ENCODE measurements at regions not wholly inside any gene's neighbourhood (a gene's known extent, or its start where the extent isn't known, plus 50 kb on each side); places are given as distances from the start of the nearest gene placed in this dataset.
"Not testable (repeated sequence)": the region's sequence is repeated elsewhere in the genome, so short reads cannot be mapped to it uniquely, and the experiment has no call there.

- not testable (repeated sequence) for DNase-seq (ENCODE audit: insufficient read length, low spot score); FAIRE-seq
These were observed 51.9 kb downstream of the DIPK2A start for GRCh38 chr3:144023543-144023942.

GRCh38 chr3:144028798-144029411, 57.3 kb downstream of the DIPK2A start:
- FAIRE-seq (peak; percentile 96), DNase-seq (ENCODE audit: insufficient read length, low spot score) (no peak)
- TF ChIP-seq POU2F2 (IDR thresholded peaks at IDR 0.05; ENCODE audit: low read depth, low read length) = peak; percentile 31; the same call in 1 of the 2 replicates
- TF ChIP-seq SPI1 (IDR thresholded peaks at IDR 0.05; ENCODE audit: low read depth, low read length) = peak; percentile 100
- TF ChIP-seq PAX5 (IDR thresholded peaks at IDR 0.05; ENCODE audit: insufficient read depth, low read length, severe bottlenecking) = no peak
- TF ChIP-seq POLR2A (IDR thresholded peaks at IDR 0.05; ENCODE audit: low read depth, low read length) = no peak
- no peak for TF ChIP-seq TAF1 (IDR thresholded peaks at IDR 0.05; ENCODE audit: low read depth, low read length)
- no peak for TF ChIP-seq POLR2AphosphoS5 (IDR thresholded peaks at IDR 0.05; ENCODE audit: low read depth, low read length)

GRCh38 chr3:144029769-144030168, 58.1 kb downstream of the DIPK2A start:
- FAIRE-seq (no peak), DNase-seq (ENCODE audit: insufficient read length, low spot score) (no peak)
- no peak for TF ChIP-seq PAX5 (IDR thresholded peaks at IDR 0.05; ENCODE audit: insufficient read depth, low read length, severe bottlenecking)

GRCh38 chr3:144031938-144032337, 60.3 kb downstream of the DIPK2A start:
- DNase-seq (ENCODE audit: insufficient read length, low spot score) (no peak), FAIRE-seq (no peak)
- TF ChIP-seq TAF1 (IDR thresholded peaks at IDR 0.05; ENCODE audit: low read depth, low read length) (no peak), POLR2AphosphoS5 (IDR thresholded peaks at IDR 0.05; ENCODE audit: low read depth, low read length) (no peak), PAX5 (IDR thresholded peaks at IDR 0.05; ENCODE audit: insufficient read depth, low read length, severe bottlenecking) (no peak), SPI1 (IDR thresholded peaks at IDR 0.05; ENCODE audit: low read depth, low read length) (no peak), POLR2A (IDR thresholded peaks at IDR 0.05; ENCODE audit: low read depth, low read length) (no peak), POU2F2 (IDR thresholded peaks at IDR 0.05; ENCODE audit: low read depth, low read length) (no peak)

GRCh38 chr3:144032531-144033239, 61.1 kb downstream of the DIPK2A start:
- FAIRE-seq (peak; percentile 82), DNase-seq (ENCODE audit: insufficient read length, low spot score) (no peak)

GRCh38 chr3:144033240-144033589, 61.6 kb downstream of the DIPK2A start:
- TF ChIP-seq SPI1 (IDR thresholded peaks at IDR 0.05; ENCODE audit: low read depth, low read length) (no peak), TAF1 (IDR thresholded peaks at IDR 0.05; ENCODE audit: low read depth, low read length) (no peak), PAX5 (IDR thresholded peaks at IDR 0.05; ENCODE audit: insufficient read depth, low read length, severe bottlenecking) (no peak), POU2F2 (IDR thresholded peaks at IDR 0.05; ENCODE audit: low read depth, low read length) (no peak), POLR2AphosphoS5 (IDR thresholded peaks at IDR 0.05; ENCODE audit: low read depth, low read length) (no peak), POLR2A (IDR thresholded peaks at IDR 0.05; ENCODE audit: low read depth, low read length) (no peak)
- FAIRE-seq (no peak), DNase-seq (ENCODE audit: insufficient read length, low spot score) (no peak)

More at GRCh38 chr3:144032531-144033239, 61.1 kb downstream of the DIPK2A start:
- TF ChIP-seq PAX5 (IDR thresholded peaks at IDR 0.05; ENCODE audit: insufficient read depth, low read length, severe bottlenecking) = no peak
- TF ChIP-seq POU2F2 (IDR thresholded peaks at IDR 0.05; ENCODE audit: low read depth, low read length) = no peak
- TF ChIP-seq TAF1 (IDR thresholded peaks at IDR 0.05; ENCODE audit: low read depth, low read length) = no peak
- no peak for TF ChIP-seq SPI1 (IDR thresholded peaks at IDR 0.05; ENCODE audit: low read depth, low read length)

GRCh38 chr3:144033863-144034262, 62.2 kb downstream of the DIPK2A start:
- FAIRE-seq = peak; percentile 47
- TF ChIP-seq SPI1 (IDR thresholded peaks at IDR 0.05; ENCODE audit: low read depth, low read length) (no peak), TAF1 (IDR thresholded peaks at IDR 0.05; ENCODE audit: low read depth, low read length) (no peak), POLR2AphosphoS5 (IDR thresholded peaks at IDR 0.05; ENCODE audit: low read depth, low read length) (no peak), PAX5 (IDR thresholded peaks at IDR 0.05; ENCODE audit: insufficient read depth, low read length, severe bottlenecking) (no peak)
- no peak for DNase-seq (ENCODE audit: insufficient read length, low spot score)

- DNase-seq (ENCODE audit: insufficient read length, low spot score) (no peak), FAIRE-seq (no peak)
- TF ChIP-seq PAX5 (IDR thresholded peaks at IDR 0.05; ENCODE audit: insufficient read depth, low read length, severe bottlenecking) (no peak), POLR2A (IDR thresholded peaks at IDR 0.05; ENCODE audit: low read depth, low read length) (no peak), TAF1 (IDR thresholded peaks at IDR 0.05; ENCODE audit: low read depth, low read length) (no peak), POLR2AphosphoS5 (IDR thresholded peaks at IDR 0.05; ENCODE audit: low read depth, low read length) (no peak), SPI1 (IDR thresholded peaks at IDR 0.05; ENCODE audit: low read depth, low read length) (no peak), POU2F2 (IDR thresholded peaks at IDR 0.05; ENCODE audit: low read depth, low read length) (no peak)
These were observed 63.2 kb downstream of the DIPK2A start for GRCh38 chr3:144034715-144035290.

- TF ChIP-seq SPI1 (IDR thresholded peaks at IDR 0.05; ENCODE audit: low read depth, low read length) (no peak), TAF1 (IDR thresholded peaks at IDR 0.05; ENCODE audit: low read depth, low read length) (no peak), POLR2AphosphoS5 (IDR thresholded peaks at IDR 0.05; ENCODE audit: low read depth, low read length) (no peak), POU2F2 (IDR thresholded peaks at IDR 0.05; ENCODE audit: low read depth, low read length) (no peak), POLR2A (IDR thresholded peaks at IDR 0.05; ENCODE audit: low read depth, low read length) (no peak), PAX5 (IDR thresholded peaks at IDR 0.05; ENCODE audit: insufficient read depth, low read length, severe bottlenecking) (no peak)
- DNase-seq (ENCODE audit: insufficient read length, low spot score) (no peak), FAIRE-seq (no peak)
These were observed 64.9 kb downstream of the DIPK2A start for GRCh38 chr3:144036498-144036897.

- TF ChIP-seq TAF1 (IDR thresholded peaks at IDR 0.05; ENCODE audit: low read depth, low read length) (no peak), SPI1 (IDR thresholded peaks at IDR 0.05; ENCODE audit: low read depth, low read length) (no peak), POU2F2 (IDR thresholded peaks at IDR 0.05; ENCODE audit: low read depth, low read length) (no peak), POLR2A (IDR thresholded peaks at IDR 0.05; ENCODE audit: low read depth, low read length) (no peak), PAX5 (IDR thresholded peaks at IDR 0.05; ENCODE audit: insufficient read depth, low read length, severe bottlenecking) (no peak), POLR2AphosphoS5 (IDR thresholded peaks at IDR 0.05; ENCODE audit: low read depth, low read length) (no peak)
- DNase-seq (ENCODE audit: insufficient read length, low spot score) (no peak), FAIRE-seq (no peak)
These were observed 68.0 kb downstream of the DIPK2A start for GRCh38 chr3:144039661-144040060.

Measured in GM12891 (cell line).